NCI-H187 (cell line): ENCODE measurements at regions not wholly inside any gene's neighbourhood (a gene's known extent, or its start where the extent isn't known, plus 50 kb on each side); places are given as distances from the start of the nearest gene placed in this dataset.

ENCODE experiments used
- DNase-seq, 2 experiments: peaks; one replicate each; lab custom pipeline; 2025; lab: John Stamatoyannopoulos, UW

DNA sequence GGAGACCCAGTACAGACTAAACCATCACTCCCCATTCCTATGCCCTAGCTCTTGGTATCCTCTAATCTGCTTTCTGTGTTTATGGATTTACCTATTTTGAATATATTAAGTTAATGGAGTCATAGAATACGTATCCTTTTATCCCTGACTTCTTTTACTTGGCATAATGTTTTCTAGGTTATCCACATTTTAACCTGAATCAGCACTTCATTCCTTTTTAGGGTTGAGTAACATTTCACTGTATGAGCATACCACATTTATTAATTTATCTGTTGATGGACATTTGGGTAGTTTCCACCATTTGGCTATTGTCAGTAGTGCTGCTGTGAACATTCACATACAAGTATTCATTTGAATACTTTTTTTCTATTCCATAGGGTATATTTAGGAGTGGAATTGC is 157.3 kb upstream of the CTNNA2 start:
- DNase-seq: no peak

DNA sequence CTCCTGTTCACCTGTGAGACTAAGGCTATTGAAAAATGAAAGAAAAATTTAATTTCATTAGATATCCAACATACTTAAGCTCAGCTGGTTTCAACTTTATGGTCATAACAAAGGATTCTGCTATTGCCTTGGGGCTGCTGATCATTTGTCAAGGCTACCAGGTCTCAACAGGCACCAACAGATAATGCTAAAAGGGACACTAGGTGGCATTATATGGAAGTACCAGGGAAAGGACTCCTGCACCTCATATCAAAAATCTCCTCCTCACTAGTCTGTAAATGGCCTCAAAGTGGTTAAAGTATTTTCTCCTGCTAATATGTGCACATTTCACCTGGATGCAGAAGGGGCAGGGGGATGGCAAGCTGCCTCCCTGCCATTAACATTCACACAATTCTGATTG is 167.9 kb upstream of the REG3A start:
- no peak for DNase-seq

DNA sequence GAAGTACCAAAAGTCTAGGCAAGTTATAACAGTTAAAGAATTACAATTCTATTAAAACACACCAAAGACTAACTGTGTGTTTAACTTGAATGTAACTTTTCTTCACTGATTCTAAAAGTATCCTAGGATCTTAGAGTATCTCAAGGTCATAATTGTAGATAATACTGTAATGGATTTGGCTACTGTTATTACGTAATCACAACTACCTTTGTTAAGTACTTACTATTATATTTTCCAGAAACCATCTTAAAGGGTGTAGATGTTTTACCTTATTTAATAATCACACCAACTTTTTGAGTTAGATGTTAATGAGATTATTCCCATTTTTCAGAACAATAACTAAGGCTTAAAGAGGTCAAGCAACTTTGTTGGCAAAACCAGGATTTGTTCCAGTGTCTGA is 161.3 kb upstream of the REG3A start:
- no peak for DNase-seq

DNA sequence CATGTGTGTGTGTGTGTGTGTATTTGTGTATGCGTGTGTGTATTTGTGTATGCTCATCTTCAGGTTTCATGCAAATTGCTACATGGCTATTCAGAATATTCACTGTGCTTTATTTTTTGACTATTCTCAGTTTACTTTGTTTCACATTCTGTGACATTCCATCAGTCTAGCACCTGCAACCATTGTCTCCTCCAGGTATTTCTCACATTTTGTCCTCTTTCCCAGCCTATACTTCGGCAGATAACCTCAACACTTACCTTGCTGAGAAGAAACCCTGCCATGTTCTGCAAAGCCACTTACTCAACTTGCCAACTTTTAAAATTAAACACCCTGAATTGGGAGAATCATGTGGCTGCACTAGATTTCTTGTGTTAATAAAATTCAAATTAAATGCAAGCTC is 135.4 kb upstream of the REG3A start:
- DNase-seq: no peak

DNA sequence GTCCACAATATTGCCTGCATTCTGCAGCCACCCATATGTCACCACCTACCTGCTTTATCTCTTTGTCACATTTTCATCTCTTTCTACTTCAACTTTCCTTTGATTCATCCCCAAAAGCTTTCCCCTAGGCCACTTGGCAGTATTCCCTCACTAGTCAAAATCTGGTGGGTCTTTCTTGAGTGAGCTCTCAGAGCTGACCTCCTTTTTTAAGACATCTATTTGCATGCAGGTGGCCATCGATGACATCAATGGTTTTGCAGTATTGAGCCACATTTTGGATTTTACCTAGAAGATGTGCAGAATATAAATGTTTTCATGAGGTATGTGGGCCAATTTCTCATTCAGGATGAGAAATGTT is 133.4 kb upstream of the REG3A start:
- no peak for DNase-seq

DNA sequence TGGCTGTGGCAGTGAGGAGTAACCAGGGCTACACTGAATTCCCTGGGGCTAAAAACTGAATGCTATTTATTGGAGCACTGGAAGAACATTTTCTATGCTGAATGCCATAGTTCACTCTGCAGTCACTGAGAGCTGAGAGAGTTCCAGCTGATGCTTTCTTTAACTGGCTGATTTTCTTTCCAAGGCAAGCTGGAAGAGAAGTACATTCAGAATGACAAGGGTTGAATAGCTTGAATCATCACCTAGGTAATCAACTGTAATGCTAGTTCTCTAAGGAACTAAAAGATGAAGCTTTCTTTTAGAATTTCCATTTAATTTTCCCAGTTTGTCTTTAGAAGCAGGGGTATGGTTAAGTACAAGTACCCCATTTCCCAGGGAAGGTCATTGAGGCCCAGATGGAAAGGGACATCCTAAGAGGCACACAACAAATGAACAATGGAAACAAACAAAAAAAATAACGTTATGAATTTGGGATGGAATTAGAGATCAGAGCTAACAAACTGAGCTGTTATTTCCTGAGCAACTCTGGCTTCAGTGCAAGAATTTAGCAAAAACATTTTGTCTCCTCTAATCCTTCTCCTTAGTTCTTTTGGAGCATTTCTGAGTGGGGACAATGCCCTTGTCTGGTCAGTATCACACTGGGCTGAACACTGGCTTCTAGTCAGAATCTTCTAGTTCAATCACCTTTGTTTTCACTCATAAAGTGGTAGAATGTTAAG is 132.8 kb upstream of the REG3A start:
- no peak for DNase-seq

DNA sequence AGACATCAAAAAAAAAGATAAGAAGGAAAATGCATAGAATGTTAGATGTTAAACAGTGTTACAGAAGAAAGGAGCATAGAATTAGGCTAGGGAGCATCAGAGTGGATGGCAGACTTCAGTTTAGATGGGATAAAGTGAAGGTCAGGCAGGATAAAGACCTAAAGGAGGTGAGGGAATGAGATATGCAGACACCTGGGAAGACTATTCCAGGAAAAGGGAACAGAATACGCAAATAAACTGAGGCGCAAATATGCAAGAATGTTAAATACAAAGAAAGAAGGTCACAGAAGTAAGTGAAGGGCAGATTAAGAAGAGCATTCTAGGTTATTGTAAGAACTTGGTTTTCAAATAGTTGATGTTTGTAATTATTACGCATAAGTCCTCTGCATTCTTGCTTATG is 116.3 kb upstream of the REG3A start:
- DNase-seq: no peak

DNA sequence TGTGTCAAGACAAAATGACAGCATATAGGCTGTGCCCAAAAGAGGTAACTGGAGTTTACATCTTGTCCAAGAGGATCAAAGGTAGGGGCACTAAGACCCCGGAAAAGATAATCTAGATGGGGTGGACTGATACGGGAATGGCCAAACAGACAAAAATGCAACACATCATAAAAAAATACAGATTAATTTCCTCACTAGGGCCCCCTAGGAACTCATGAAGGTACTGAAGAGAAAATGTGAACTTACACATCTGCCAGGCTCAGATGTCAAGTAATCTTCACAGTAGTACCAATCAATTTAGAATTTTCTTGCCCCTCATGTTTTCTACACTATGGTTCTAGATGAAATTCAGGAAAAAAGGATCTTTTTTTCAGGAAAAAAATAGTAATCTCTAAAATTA is 115.6 kb upstream of the REG3A start:
- no peak for DNase-seq

DNA sequence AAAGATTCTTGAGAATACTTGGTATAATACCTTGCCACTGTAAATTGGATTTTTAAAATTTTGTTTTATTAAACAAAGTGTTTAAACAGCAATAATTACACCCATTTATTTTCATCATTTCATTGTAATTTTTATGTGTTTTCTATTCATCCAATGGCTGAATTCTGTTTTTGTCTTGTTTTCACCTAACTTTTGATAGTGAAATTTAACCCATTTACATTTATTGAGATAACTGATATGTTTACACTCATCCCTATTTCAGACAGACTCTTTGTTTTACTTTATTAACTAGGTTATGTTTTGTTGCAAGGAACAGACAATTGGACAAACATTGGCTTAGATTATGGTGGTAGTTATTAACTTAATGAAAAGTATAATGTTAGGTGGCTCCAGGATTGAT is 113.1 kb upstream of the REG3A start:
- no peak for DNase-seq

DNA sequence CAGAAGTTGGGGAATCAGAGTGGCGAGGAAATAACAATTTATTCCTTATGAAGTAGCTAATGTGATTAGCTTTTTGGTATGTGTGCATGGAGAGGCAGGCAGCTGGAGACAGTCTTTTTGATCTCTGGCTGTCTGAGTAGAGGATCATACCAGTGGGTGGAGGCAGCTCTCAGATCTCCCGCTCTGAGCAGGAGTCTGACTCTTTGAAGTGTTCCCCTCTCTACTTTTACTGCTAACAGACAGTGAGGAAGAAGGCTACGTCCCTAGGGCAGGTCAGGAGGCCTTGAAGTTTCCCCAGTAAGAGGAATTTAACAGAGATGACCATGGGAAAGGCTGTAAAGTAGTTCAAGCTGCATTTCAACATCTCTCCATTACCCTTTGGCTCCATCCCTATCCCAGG is 111.9 kb upstream of the REG3A start:
- no peak for DNase-seq

DNA sequence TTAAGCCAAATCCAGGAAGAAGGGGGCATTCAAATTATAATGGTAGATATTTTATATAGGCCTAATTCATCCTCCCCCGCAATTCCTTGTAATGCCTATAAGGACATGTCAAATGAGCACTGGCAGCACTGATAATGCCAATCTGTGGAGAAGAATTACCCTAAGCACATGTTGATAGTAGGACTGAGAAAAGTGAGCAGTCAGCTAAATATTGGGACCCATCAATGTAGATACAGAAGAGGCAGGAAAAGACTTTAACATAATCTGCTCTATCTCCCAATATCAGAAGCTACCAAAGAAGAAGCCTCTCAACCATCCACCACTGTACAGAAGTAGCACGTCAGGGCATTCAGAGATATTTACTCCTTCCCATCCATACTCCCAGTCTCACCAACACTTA is 101.3 kb upstream of the REG3A start:
- no peak for DNase-seq

DNA sequence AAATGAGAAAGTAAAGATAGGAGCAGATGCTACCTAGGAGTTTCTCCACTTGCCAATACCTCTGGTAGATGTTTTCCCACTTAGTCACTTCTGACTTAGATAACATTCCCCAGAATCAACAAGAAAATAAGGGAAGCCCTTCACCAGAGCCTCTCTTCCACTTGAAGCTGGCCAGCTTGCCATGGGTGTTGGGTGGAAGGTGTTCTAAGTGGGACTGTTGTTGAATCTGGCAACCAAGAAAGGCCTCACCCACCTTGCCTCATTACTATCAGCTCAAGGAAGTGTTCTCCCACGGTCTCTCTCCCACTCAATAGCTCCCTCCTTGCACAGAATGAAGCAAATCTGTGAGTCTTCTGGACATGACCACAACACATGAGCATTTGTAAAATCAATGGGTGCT is 100.4 kb upstream of the REG3A start:
- no peak for DNase-seq

DNA sequence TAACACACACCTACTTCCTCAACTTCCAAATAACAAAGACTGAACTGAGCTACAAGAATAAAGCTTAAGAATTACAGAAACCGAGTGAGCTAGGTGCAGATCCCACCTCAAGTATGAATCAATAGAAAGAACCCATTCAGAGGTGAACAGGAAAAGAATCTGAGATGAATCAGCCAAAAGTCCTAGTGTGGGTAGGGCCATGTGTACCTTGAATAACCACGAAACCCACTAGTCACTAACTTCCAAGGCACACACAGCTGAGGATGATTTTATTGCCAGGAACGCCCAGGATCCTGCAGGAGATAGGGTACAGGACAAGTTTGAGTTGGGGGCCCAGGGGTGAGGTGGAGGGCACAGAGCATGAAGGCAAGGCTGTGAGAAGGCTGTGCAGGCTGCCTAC is 99.7 kb upstream of the REG3A start:
- DNase-seq: no peak

DNA sequence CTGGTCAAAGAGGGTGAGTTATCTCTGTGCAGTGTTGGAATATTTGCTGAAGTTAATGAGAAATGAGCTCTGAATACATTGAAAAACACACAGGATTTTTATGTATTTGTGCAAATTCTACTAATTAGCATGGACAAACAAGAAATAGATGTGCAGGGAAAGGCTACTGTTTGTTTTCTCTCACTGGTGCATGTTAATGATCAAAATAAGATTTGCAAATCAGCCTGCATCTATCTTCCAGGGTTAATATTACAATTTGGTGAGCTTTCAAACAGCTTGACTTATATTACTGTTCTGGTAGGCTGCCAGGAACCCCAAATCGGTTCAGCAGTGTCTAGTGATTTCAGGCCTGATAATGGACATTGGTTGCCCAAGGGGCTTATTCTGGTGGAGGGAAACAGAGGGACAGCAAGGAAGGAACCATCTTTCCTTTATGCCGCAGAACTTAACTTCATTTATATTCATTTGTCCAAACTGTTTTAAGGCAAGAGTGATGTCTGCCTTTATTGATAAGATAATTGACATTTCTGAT is 93.8 kb upstream of the REG3A start:
- no peak for DNase-seq

DNA sequence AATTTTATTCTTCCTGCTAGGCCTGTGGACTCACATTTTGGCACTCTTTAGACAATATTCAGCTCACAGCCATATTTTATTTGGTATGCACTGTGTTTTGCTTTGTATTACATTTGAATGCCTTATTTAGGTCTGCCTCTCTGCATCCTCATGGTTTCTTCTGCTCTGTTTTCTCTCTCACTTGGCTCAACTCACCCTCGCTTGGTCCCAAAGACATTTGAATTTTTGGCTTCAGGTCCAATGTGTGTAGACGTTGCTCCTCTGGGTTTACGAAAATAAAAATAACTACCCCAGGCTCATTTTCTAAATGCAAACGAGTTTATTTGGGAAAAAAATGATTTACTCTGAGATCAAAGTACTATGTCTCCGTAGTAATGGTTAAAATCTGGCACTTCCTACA is 91.1 kb upstream of the REG3A start:
- DNase-seq: no peak

DNA sequence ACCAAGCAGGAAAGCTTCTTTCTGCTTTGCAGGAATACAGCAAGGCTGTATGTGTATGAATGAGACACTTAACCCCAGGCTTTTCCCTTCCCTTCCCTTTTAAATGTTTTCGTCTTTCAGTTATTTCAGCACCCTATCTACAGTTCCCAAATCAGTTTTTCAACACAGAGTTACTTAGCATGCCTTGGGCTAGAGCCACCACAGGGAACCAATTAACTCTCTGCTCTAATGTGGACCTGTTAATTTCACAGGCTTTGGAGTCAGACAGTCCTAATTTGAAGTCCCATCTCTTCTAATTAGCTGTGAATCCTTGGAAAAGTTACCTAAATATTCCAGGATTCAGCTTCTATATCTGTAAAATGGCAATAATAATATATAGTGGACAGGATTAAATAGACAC is 89.2 kb upstream of the REG3A start:
- no peak for DNase-seq

DNA sequence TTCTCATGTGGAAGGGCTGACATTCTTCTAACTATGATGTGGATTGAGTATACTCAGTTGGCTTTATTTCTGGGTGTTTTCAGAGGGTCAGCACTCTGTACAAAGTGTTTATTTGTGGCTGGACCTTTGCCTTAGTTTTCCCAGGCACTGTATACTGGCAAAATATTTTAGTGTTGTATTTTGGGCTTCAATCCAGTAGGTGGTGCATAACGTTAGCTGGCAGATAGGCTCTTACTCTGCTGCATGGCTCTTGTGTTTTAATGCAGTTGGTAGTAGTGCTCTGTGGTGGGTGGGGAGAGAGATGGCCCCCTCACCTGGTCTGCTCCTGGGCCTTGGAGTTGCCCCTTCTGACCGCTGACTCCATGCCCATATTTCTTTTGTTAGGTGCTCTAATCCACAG is 75.6 kb upstream of the REG3A start:
- no peak for DNase-seq

DNA sequence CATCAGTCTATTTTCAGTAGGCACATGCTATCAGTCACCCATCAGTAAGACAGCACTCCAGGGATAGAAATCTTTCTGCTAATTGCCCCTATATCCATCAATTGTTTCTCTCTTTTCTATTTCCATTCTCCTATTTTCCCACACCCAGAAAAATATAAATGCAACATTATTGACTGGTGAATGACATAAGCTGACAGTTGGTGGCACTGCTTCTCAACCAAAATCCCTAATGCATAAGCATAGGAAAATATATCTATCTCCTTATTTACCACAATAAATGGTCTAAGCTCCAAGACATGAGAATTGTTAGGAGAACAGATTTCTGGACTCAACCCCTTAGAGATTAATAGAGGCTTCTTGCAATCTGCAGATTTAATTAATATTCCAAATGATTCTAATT is 64.0 kb upstream of the REG3A start:
- DNase-seq: no peak

DNA sequence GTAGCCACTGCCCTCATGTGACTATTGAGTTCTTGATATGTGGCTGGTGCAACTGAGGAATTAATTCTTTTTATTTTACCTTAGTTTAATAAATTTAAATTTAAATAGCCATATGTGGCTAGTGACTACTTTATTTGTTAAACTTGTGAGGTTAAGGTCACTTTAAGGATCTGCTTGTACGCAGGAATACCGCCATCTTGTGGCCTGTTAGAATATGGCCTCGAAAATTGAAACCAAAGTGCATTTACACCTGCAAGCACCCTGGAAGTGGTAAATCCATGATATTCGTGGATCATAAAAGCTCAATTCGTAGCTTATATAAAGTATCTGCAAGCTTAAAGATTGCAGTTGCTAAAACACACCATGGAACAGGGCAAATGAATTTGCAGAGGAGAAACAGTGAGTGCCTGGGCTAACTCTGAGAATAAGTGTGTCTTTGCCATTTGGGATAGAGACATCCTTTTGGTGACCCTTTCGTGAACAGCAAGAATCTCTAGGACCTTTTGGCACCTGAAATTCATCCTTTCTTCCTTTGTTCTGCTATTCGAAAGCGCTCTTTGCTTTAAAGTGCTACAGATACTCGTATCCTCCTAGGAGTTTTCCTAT is 59.9 kb upstream of the REG3A start:
- DNase-seq: no peak

DNA sequence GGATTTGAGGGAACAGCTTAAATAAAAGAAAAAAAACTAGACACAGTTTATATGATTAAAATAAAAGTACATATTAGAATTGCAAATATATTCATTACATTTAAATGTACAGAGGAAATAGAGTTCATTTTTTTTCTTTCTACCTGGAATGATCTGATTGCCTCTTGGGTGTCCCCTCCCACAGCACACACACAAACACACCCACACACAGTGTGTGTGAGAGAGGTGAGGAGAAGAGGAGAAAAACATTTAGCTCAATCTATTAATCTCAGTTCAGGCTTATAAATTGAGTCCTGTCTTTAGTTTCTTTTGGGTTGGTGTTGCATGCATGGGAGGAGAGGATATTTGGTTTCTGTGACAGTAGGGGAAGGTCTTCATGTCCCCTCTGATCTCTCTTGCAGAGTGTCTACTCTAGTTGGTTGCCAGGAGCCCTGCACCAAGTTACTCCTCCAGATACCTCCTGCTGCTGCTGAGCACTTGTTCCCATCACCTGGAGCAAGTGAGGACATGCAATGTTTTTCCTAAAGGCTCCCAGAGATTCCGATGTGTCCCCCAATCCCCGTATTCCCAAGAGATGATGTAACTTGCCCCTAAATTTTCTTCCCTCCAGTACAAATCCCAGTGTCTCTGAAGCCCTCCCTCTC is 50.8 kb upstream of the REG3A start:
- DNase-seq: no peak
